GM19395 (cell line): ENCODE measurements at regions not wholly inside any gene's neighbourhood (a gene's known extent, or its start where the extent isn't known, plus 50 kb on each side); places are given as distances from the start of the nearest gene placed in this dataset.

Source experiments
- ATAC-seq: cut with Tn5 transposase; IDR thresholded peaks from one replicate; pipeline ENCODE4 v1.9.1; 2021; ENCODE audit warnings: mild to moderate bottlenecking, moderate library complexity; ENCODE audit not compliant: unreplicated experiment

- no peak for ATAC-seq
These were observed 51.5 kb upstream of the ANTXR2 start for GRCh38 chr4:80124246-80125211.
